Lower leg skin (tissue), 4 donors: ENCODE measurements at regions not wholly inside any gene's neighbourhood (a gene's known extent, or its start where the extent isn't known, plus 50 kb on each side); places are given as distances from the start of the nearest gene placed in this dataset.

Experiments used
- DNase-seq, 2 donors: peaks; one replicate each; pipeline ENCODE4 v3.0.0-alpha.2; 2019; ENCODE audit warnings: low spot score in 2 of 2
- H3K4me3 ChIP-seq: fragments of 200-600 bp; sonication (generic); 2 replicates; pipeline ENCODE4 v1.5.1; 2017; ENCODE audit warnings: mild to moderate bottlenecking, low read depth; ENCODE audit not compliant: poor library complexity, severe bottlenecking
- POLR2A ChIP-seq, 2 donors: fragments of 450-650 bp; IDR thresholded peaks; one replicate each; pipeline ENCODE4 v1.6.1; 2016 to 2017; ENCODE audit warnings: antibody characterized with exemption in 2 of 2, mild to moderate bottlenecking in 1 of 2, moderate library complexity in 1 of 2
- WGBS, 2 donors: methylation state at CpG; one replicate each; pipeline ENCODE4 v1.1.5; 2018; 5-methylcytosine and 5-hydroxymethylcytosine counted together
- intact Hi-C: fragments of 100-400 bp; cut with DNase I; formaldehyde crosslinking; loops from one replicate; pipeline ENCODE4 v1.15.0; 2023; ENCODE audit warnings: low total_unique reads
- TF ChIP-seq, protein P1 (sequence below), 3 donors: fragments of 450-650 bp; IDR thresholded peaks; one replicate each; pipeline ENCODE4 v1.5.1; 2016; ENCODE audit warnings: antibody characterized with exemption in 3 of 3, mild to moderate bottlenecking in 3 of 3, moderate library complexity in 2 of 3

DNA sequence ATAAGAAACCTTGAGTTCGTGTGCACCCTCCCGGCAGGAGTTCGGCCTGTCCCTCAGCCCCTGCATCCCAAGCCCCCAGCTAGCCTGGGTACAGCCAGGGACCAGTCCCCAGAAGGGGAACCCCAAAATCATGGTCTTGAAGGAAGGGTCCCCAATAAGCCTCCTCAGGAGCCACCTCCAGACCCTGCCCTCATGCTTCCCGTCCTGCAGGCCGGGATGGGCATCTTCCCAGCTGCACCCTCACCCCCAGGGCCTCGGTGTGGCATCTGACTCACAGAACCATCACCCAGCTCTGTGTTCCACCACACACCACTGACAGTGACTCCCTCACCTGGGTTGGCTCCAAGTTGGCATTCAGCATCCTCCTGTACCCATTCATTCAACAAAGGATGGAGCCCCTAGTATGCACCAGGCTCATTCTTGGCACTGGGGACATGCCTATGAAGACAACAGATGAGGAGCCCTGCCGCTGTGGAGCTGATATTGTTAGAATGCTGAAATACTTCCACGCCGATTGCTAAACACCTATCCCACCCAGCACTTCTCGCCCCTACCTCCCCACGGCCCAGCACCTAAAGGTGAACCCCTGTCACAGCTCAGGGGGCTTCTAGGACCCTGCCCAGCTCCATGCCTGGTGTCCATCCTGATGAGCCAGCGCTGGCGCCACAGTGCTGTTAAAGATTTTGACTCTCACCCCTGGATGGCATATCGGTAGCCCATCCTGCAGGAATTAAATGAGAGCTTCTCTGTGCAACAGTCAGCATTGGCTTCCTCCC lies 77.8 kb downstream of the BUD13 start:
- peak in 1 of 2 donors; percentile 78 for DNase-seq
- intact Hi-C loops, result no loop called here
- 71 to 79% methylated on average over 11 to 14 of the region's 14 CpGs for WGBS, 2 donors
- no peak overlapping the region for H3K4me3 ChIP-seq
- TF ChIP-seq, protein P1, sequence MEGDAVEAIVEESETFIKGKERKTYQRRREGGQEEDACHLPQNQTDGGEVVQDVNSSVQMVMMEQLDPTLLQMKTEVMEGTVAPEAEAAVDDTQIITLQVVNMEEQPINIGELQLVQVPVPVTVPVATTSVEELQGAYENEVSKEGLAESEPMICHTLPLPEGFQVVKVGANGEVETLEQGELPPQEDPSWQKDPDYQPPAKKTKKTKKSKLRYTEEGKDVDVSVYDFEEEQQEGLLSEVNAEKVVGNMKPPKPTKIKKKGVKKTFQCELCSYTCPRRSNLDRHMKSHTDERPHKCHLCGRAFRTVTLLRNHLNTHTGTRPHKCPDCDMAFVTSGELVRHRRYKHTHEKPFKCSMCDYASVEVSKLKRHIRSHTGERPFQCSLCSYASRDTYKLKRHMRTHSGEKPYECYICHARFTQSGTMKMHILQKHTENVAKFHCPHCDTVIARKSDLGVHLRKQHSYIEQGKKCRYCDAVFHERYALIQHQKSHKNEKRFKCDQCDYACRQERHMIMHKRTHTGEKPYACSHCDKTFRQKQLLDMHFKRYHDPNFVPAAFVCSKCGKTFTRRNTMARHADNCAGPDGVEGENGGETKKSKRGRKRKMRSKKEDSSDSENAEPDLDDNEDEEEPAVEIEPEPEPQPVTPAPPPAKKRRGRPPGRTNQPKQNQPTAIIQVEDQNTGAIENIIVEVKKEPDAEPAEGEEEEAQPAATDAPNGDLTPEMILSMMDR (IDR thresholded peaks at IDR 0.05), result no peak
- no peak for TF ChIP-seq POLR2A (IDR thresholded peaks at IDR 0.05)

DNA sequence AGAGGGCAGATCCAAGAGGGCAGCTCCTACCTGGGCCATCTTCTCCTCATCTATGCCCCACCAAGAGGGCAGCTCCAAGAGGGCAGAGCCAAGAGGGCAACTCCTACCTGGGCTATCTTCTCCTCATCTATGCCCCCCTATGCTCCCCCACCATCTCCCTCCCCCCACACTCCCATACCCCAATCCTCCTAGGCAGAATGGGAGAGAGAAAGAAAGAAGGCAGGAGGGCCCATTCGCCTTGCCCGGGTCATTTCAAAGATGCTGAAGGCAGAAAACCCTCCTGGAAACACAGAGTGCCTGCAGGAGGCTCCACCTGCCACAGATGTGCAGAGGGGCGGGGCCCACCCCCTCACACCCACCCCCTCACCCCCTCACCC lies 78.5 kb downstream of the BUD13 start:
- H3K4me3 ChIP-seq, result no peak overlapping the region
- no peak for TF ChIP-seq POLR2A (IDR thresholded peaks at IDR 0.05)
- TF ChIP-seq, protein P1 (IDR thresholded peaks at IDR 0.05), result no peak
- WGBS, 2 donors, result 49 to 61% methylated on average over 3 of the region's 3 CpGs
- peak in 1 of 2 donors; percentile 49 for DNase-seq
- intact Hi-C loops, result no loop called here

- DNase-seq, result peak; percentile 32 to 79
- intact Hi-C loops, result no loop called here
Measured at GRCh38 chr11:116693593-116694348, 79.0 kb downstream of the BUD13 start.

GRCh38 chr11:116693102-116693570 lies 79.7 kb downstream of the BUD13 start:
- 33 to 38% methylated on average over 1 of the region's 1 CpG for WGBS, 2 donors
- peak in 1 of 2 donors; percentile 81 for DNase-seq
- intact Hi-C loops, result no loop called here
- no peak overlapping the region for H3K4me3 ChIP-seq
- TF ChIP-seq, protein P1 (IDR thresholded peaks at IDR 0.05), result no peak

More at GRCh38 chr11:116693593-116694348, 79.0 kb downstream of the BUD13 start:
- 51 to 56% methylated on average over 15 to 16 of the region's 16 CpGs for WGBS, 2 donors
- TF ChIP-seq POLR2A (IDR thresholded peaks at IDR 0.05), result no peak
- TF ChIP-seq, protein P1 (IDR thresholded peaks at IDR 0.05), result no peak
- H3K4me3 ChIP-seq, result no peak overlapping the region

- peak in 1 of 2 donors; percentile 67 for DNase-seq
- 73 to 76% methylated on average over 16 of the region's 16 CpGs for WGBS, 2 donors
- no peak overlapping the region for H3K4me3 ChIP-seq
- no peak for TF ChIP-seq POLR2A (IDR thresholded peaks at IDR 0.05)
- TF ChIP-seq, protein P1 (IDR thresholded peaks at IDR 0.05), result no peak
- intact Hi-C loops, result no loop called here
Measured at GRCh38 chr11:116692318-116693101, 80.3 kb downstream of the BUD13 start.
